Neural crest cell (in vitro differentiated cells): ENCODE measurements at regions not wholly inside any gene's neighbourhood (a gene's known extent, or its start where the extent isn't known, plus 50 kb on each side); places are given as distances from the start of the nearest gene placed in this dataset.

ENCODE experiments used
- DNase-seq: peaks from one replicate; pipeline ENCODE4 v3.0.0; 2021; ENCODE audit warnings: low read depth, mixed read lengths, low spot score
- H3K27ac Mint-ChIP-seq: one replicate; pipeline ENCODE4 v1.8.0; 2021; ENCODE audit warnings: mild to moderate bottlenecking, mixed read lengths; ENCODE audit not compliant: unreplicated experiment
- H3K27me3 Mint-ChIP-seq: 2 replicates; pipeline ENCODE4 v1.8.0; 2021; ENCODE audit warnings: low read depth, mild to moderate bottlenecking, mixed read lengths
- H3K36me3 Mint-ChIP-seq: 2 replicates; pipeline ENCODE4 v1.8.0; 2021; ENCODE audit warnings: low read depth, mild to moderate bottlenecking, mixed read lengths
- H3K4me1 Mint-ChIP-seq: 2 replicates; pipeline ENCODE4 v1.8.0; 2021; ENCODE audit warnings: mixed read lengths
- H3K4me3 Mint-ChIP-seq: one replicate; pipeline ENCODE4 v1.8.0; 2021; ENCODE audit warnings: mild to moderate bottlenecking, mixed read lengths
- H3K9me3 Mint-ChIP-seq: 2 replicates; pipeline ENCODE4 v1.8.0; 2021; ENCODE audit warnings: mixed read lengths
- CTCF ChIP-seq: fragments of 200-600 bp; sonication (generic); conservative IDR thresholded peaks from 2 replicates; pipeline ENCODE4 v1.5.0; 2021; ENCODE audit warnings: antibody characterized with exemption, mild to moderate bottlenecking

DNA sequence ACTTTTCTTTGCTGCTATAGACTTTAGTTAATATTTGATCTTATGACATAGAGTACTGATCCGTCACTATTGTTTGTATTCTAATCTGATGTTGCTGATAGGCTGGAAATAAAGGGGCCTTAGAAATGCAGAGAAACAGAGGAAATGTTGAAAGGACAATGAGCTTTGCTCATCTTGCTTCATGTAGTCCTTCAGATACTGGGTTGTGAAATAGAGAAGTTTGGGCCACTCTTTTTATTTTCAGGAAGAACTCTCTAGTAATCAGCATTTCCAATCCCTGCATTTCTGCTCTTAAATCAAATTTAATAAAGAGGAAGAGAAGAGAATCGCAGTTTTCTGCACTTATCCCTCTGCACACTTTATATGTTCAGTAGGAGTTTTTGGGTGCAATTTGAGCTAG lies 192.8 kb upstream of the THBS1 start:
- H3K27me3 Mint-ChIP-seq = no peaks in the 10 kb centered on the region
- no peak overlapping the region for H3K27ac Mint-ChIP-seq
- H3K4me3 Mint-ChIP-seq = no peak overlapping the region
- DNase-seq = no peak
- H3K36me3 Mint-ChIP-seq = no peaks in the 10 kb centered on the region
- TF ChIP-seq CTCF = no peak
- no peaks in the 10 kb centered on the region for H3K4me1 Mint-ChIP-seq
- H3K9me3 Mint-ChIP-seq = no peaks in the 10 kb centered on the region

GRCh38 chr15:39391230-39391629 lies 189.6 kb upstream of the THBS1 start:
- no peak for TF ChIP-seq CTCF
- Mint-ChIP-seq H3K4me1 (no peaks in the 10 kb centered on the region), H3K27me3 (no peaks in the 10 kb centered on the region), H3K4me3 (no peak overlapping the region), H3K9me3 (no peaks in the 10 kb centered on the region), H3K27ac (no peak overlapping the region), H3K36me3 (no peaks in the 10 kb centered on the region)
- DNase-seq = no peak

DNA sequence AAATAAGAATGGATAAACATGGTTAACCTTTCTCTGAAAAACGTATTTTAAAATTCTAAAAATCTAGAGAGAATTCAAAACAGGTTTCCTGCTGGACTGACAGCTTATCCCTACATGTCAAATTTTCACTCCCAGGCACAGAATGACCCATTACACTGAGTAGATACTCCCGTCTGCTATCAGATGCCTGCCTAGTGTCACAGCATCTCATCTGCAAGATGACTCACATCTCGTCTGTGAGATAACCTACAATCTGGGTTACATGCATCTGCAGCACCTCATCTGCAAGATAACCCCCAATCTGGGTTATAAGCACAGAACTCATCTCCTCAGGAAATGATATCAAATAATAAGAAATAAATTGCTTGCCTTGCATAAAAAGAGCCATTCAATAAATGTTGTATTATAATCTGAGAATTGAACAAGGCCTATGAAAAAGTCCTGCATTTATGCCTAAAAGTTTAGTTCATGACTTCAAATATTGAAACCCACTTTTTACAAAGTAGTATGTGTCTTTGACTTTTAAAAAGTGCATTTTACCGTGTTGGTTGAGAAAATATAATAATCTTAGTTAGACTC lies 188.3 kb upstream of the THBS1 start:
- H3K27me3 Mint-ChIP-seq = no peaks in the 10 kb centered on the region
- no peaks in the 10 kb centered on the region for H3K36me3 Mint-ChIP-seq
- no peaks in the 10 kb centered on the region for H3K9me3 Mint-ChIP-seq
- no peak overlapping the region for H3K4me3 Mint-ChIP-seq
- TF ChIP-seq CTCF = no peak
- no peak overlapping the region for H3K27ac Mint-ChIP-seq
- H3K4me1 Mint-ChIP-seq = no peaks in the 10 kb centered on the region
- DNase-seq = no peak

GRCh38 chr15:39393575-39394335 lies 187.1 kb upstream of the THBS1 start:
- Mint-ChIP-seq H3K27ac (no peak overlapping the region), H3K36me3 (no peaks in the 10 kb centered on the region), H3K4me3 (no peak overlapping the region), H3K4me1 (no peaks in the 10 kb centered on the region), H3K9me3 (no peaks in the 10 kb centered on the region), H3K27me3 (no peaks in the 10 kb centered on the region)
- no peak for TF ChIP-seq CTCF
- no peak for DNase-seq

- Mint-ChIP-seq H3K4me1 (no peaks in the 10 kb centered on the region), H3K9me3 (no peaks in the 10 kb centered on the region), H3K27ac (no peak overlapping the region), H3K36me3 (no peaks in the 10 kb centered on the region), H3K27me3 (no peaks in the 10 kb centered on the region), H3K4me3 (no peak overlapping the region)
- DNase-seq = no peak
- no peak for TF ChIP-seq CTCF
Measured at GRCh38 chr15:39394496-39394895, 186.4 kb upstream of the THBS1 start.
